ENCODE measurements at regions not wholly inside any gene's neighbourhood (a gene's known extent, or its start where the extent isn't known, plus 50 kb on each side); places are given as distances from the start of the nearest gene placed in this dataset.
"Not testable (repeated sequence)": the region's sequence is repeated elsewhere in the genome, so short reads cannot be mapped to it uniquely, and the experiment has no call there.

GRCh38 chrX:1052021-1052420, 160.4 kb downstream of the CRLF2 start:
- POLR2A ChIA-PET, result no interaction called here
- CTCF ChIA-PET, result no interaction called here
- Histone ChIP-seq H3K36me3 (ENCODE audit: control insufficient read depth in 2 of 2, extremely low read depth in 1 of 2, insufficient read depth in 1 of 2, low read length in 1 of 2) (no peaks in the 10 kb centered on the region), H3K9me3 (peaks cover 10% of the 10 kb centered on the region), H3K4me3 (ENCODE audit: control insufficient read depth in 1 of 2, extremely low read depth in 1 of 2, low read length in 1 of 2) (no peak overlapping the region), H3K27ac (ENCODE audit: low read length) (no peak overlapping the region), H3K4me1 (ENCODE audit: control insufficient read depth in 1 of 2, extremely low read depth in 1 of 2, insufficient read depth in 2 of 2, low read length in 2 of 2) (no peaks in the 10 kb centered on the region), H3K27me3 (replicated peaks in 1 of 2; ENCODE audit: control insufficient read depth in 2 of 2, extremely low read depth in 1 of 2, insufficient read depth in 2 of 2, low read length in 1 of 2) (no peaks in the 10 kb centered on the region)
- H3K36me3 Mint-ChIP-seq, result no peaks in the 10 kb centered on the region
- no peak overlapping the region for H3K27ac Mint-ChIP-seq
- H3K27me3 Mint-ChIP-seq, result peaks cover 0 to 1% of the 10 kb centered on the region in 2 donors
- DNase-seq (no peak), ATAC-seq (replicated peaks in 1 of 4) (no peak)
- no peak overlapping the region for H3K4me3 Mint-ChIP-seq
- WGBS (ENCODE audit: insufficient coverage), result 88% methylated on average over 3 of the region's 3 CpGs
- no peaks in the 10 kb centered on the region for H3K4me1 Mint-ChIP-seq
- H3K9me3 Mint-ChIP-seq, result peaks cover 11 to 33% (median 26%) of the 10 kb centered on the region in 3 donors

GRCh38 chrX:1051421-1051820, 161.0 kb downstream of the CRLF2 start:
- ATAC-seq (replicated peaks in 1 of 4), result no peak
- H3K4me3 ChIP-seq (ENCODE audit: control insufficient read depth in 1 of 2, extremely low read depth in 1 of 2, low read length in 1 of 2), result no peak overlapping the region
- Mint-ChIP-seq H3K4me1 (no peaks in the 10 kb centered on the region), H3K9me3 (peaks cover 11 to 33% (median 26%) of the 10 kb centered on the region in 3 donors), H3K27ac (no peak overlapping the region), H3K36me3 (no peaks in the 10 kb centered on the region), H3K27me3 (peaks cover 0 to 1% of the 10 kb centered on the region in 2 donors), H3K4me3 (no peak overlapping the region)
- WGBS (ENCODE audit: insufficient coverage), result no CpG with 5 or more reads among the region's 1 CpG
- no peaks in the 10 kb centered on the region for H3K4me1 ChIP-seq (ENCODE audit: control insufficient read depth in 1 of 2, extremely low read depth in 1 of 2, insufficient read depth in 2 of 2, low read length in 2 of 2)
- POLR2A ChIA-PET, result no interaction called here
- H3K9me3 ChIP-seq, result peaks cover 10% of the 10 kb centered on the region
- no peak for DNase-seq
- no peaks in the 10 kb centered on the region for H3K27me3 ChIP-seq (replicated peaks in 1 of 2; ENCODE audit: control insufficient read depth in 2 of 2, extremely low read depth in 1 of 2, insufficient read depth in 2 of 2, low read length in 1 of 2)
- no peak overlapping the region for H3K27ac ChIP-seq (ENCODE audit: low read length)
- H3K36me3 ChIP-seq (ENCODE audit: control insufficient read depth in 2 of 2, extremely low read depth in 1 of 2, insufficient read depth in 1 of 2, low read length in 1 of 2), result no peaks in the 10 kb centered on the region
- CTCF ChIA-PET, result no interaction called here

- no peak overlapping the region for H3K27ac ChIP-seq (ENCODE audit: low read length)
- Mint-ChIP-seq H3K9me3 (peaks cover 3 to 22% (median 18%) of the 10 kb centered on the region in 3 donors), H3K27ac (no peak overlapping the region), H3K27me3 (peaks cover 0 to 1% of the 10 kb centered on the region in 2 donors), H3K4me3 (no peak overlapping the region), H3K4me1 (no peaks in the 10 kb centered on the region), H3K36me3 (peaks cover 3% of the 10 kb centered on the region)
- ATAC-seq (replicated peaks in 1 of 4), result no peak
- H3K27me3 ChIP-seq (replicated peaks in 1 of 2; ENCODE audit: control insufficient read depth in 2 of 2, extremely low read depth in 1 of 2, insufficient read depth in 2 of 2, low read length in 1 of 2), result peaks cover 0 to 4% of the 10 kb centered on the region in 2 experiments
- no peaks in the 10 kb centered on the region for H3K36me3 ChIP-seq (ENCODE audit: control insufficient read depth in 2 of 2, extremely low read depth in 1 of 2, insufficient read depth in 1 of 2, low read length in 1 of 2)
- no peaks in the 10 kb centered on the region for H3K4me1 ChIP-seq (ENCODE audit: control insufficient read depth in 1 of 2, extremely low read depth in 1 of 2, insufficient read depth in 2 of 2, low read length in 2 of 2)
- H3K9me3 ChIP-seq, result peaks cover 4% of the 10 kb centered on the region
- no peak for DNase-seq
- CTCF ChIA-PET, result no interaction called here
- POLR2A ChIA-PET, result no interaction called here
- H3K4me3 ChIP-seq (ENCODE audit: control insufficient read depth in 1 of 2, extremely low read depth in 1 of 2, low read length in 1 of 2), result no peak overlapping the region
- WGBS (ENCODE audit: insufficient coverage), result 88% methylated on average over 2 of the region's 9 CpGs
Observed at GRCh38 chrX:1045680-1046314, 166.7 kb downstream of the CRLF2 start.

GRCh38 chrX:1041091-1041490, 171.4 kb downstream of the CRLF2 start:
- H3K27me3 Mint-ChIP-seq, result peaks cover 0 to 2% of the 10 kb centered on the region in 2 donors
- ChIA-PET CTCF (no interaction called here), POLR2A (no interaction called here)
- no peak overlapping the region for H3K4me3 ChIP-seq (ENCODE audit: control insufficient read depth in 1 of 2, extremely low read depth in 1 of 2, low read length in 1 of 2)
- peaks cover 4% of the 10 kb centered on the region for H3K9me3 ChIP-seq
- ATAC-seq (replicated peaks in 1 of 4), result no peak
- WGBS (ENCODE audit: insufficient coverage), result 82% methylated on average over 2 of the region's 11 CpGs
- no peak overlapping the region for H3K4me3 Mint-ChIP-seq
- H3K4me1 ChIP-seq (ENCODE audit: control insufficient read depth in 1 of 2, extremely low read depth in 1 of 2, insufficient read depth in 2 of 2, low read length in 2 of 2), result no peaks in the 10 kb centered on the region
- no peaks in the 10 kb centered on the region for H3K4me1 Mint-ChIP-seq
- H3K36me3 ChIP-seq (ENCODE audit: control insufficient read depth in 2 of 2, extremely low read depth in 1 of 2, insufficient read depth in 1 of 2, low read length in 1 of 2), result no peaks in the 10 kb centered on the region
- peaks cover 3% of the 10 kb centered on the region for H3K36me3 Mint-ChIP-seq
- H3K9me3 Mint-ChIP-seq, result peaks cover 5 to 20% (median 19%) of the 10 kb centered on the region in 3 donors
- H3K27ac Mint-ChIP-seq, result no peak overlapping the region
- H3K27ac ChIP-seq (ENCODE audit: low read length), result no peak overlapping the region
- peaks cover 0 to 4% of the 10 kb centered on the region in 2 experiments for H3K27me3 ChIP-seq (replicated peaks in 1 of 2; ENCODE audit: control insufficient read depth in 2 of 2, extremely low read depth in 1 of 2, insufficient read depth in 2 of 2, low read length in 1 of 2)
- DNase-seq, result no peak

- H3K27ac ChIP-seq (ENCODE audit: low read length); CTCF ChIA-PET; H3K4me3 ChIP-seq (ENCODE audit: control insufficient read depth in 1 of 2, extremely low read depth in 1 of 2, low read length in 1 of 2); H3K36me3 Mint-ChIP-seq; H3K27me3 Mint-ChIP-seq; DNase-seq; H3K9me3 ChIP-seq; H3K4me3 Mint-ChIP-seq; H3K4me1 ChIP-seq (ENCODE audit: control insufficient read depth in 1 of 2, extremely low read depth in 1 of 2, insufficient read depth in 2 of 2, low read length in 2 of 2); H3K4me1 Mint-ChIP-seq; POLR2A ChIA-PET; H3K27ac Mint-ChIP-seq; H3K36me3 ChIP-seq (ENCODE audit: control insufficient read depth in 2 of 2, extremely low read depth in 1 of 2, insufficient read depth in 1 of 2, low read length in 1 of 2); H3K27me3 ChIP-seq (replicated peaks in 1 of 2; ENCODE audit: control insufficient read depth in 2 of 2, extremely low read depth in 1 of 2, insufficient read depth in 2 of 2, low read length in 1 of 2); ATAC-seq (replicated peaks in 1 of 4): not testable (repeated sequence)
- peaks cover 6 to 11% (median 6%) of the 10 kb centered on the region in 3 donors for H3K9me3 Mint-ChIP-seq
- 89% methylated on average over 9 of the region's 14 CpGs for whole genome bisulfite sequencing (ENCODE audit: insufficient coverage)
Observed at GRCh38 chrX:1035931-1036330, 176.5 kb downstream of the CRLF2 start.

GRCh38 chrX:1035206-1035605, 177.2 kb downstream of the CRLF2 start:
- Mint-ChIP-seq H3K9me3 (peaks cover 6 to 11% (median 6%) of the 10 kb centered on the region in 3 donors), H3K4me1 (no peaks in the 10 kb centered on the region), H3K27ac (no peak overlapping the region), H3K4me3 (no peak overlapping the region), H3K36me3 (no peaks in the 10 kb centered on the region), H3K27me3 (peaks cover 0 to 2% of the 10 kb centered on the region in 2 donors)
- Histone ChIP-seq H3K36me3 (ENCODE audit: control insufficient read depth in 2 of 2, extremely low read depth in 1 of 2, insufficient read depth in 1 of 2, low read length in 1 of 2) (no peaks in the 10 kb centered on the region), H3K27me3 (replicated peaks in 1 of 2; ENCODE audit: control insufficient read depth in 2 of 2, extremely low read depth in 1 of 2, insufficient read depth in 2 of 2, low read length in 1 of 2) (peaks cover 0 to 3% of the 10 kb centered on the region in 2 experiments), H3K4me1 (ENCODE audit: control insufficient read depth in 1 of 2, extremely low read depth in 1 of 2, insufficient read depth in 2 of 2, low read length in 2 of 2) (no peaks in the 10 kb centered on the region), H3K4me3 (ENCODE audit: control insufficient read depth in 1 of 2, extremely low read depth in 1 of 2, low read length in 1 of 2) (no peak overlapping the region), H3K27ac (ENCODE audit: low read length) (no peak overlapping the region), H3K9me3 (no peaks in the 10 kb centered on the region)
- POLR2A ChIA-PET, result no interaction called here
- ATAC-seq (replicated peaks in 1 of 4) (no peak), DNase-seq (no peak)
- 85% methylated on average over 13 of the region's 19 CpGs for WGBS (ENCODE audit: insufficient coverage)
- CTCF ChIA-PET, result no interaction called here

GRCh38 chrX:1034717-1035116, 177.7 kb downstream of the CRLF2 start:
- Histone ChIP-seq H3K27me3 (replicated peaks in 1 of 2; ENCODE audit: control insufficient read depth in 2 of 2, extremely low read depth in 1 of 2, insufficient read depth in 2 of 2, low read length in 1 of 2) (peaks cover 0 to 3% of the 10 kb centered on the region in 2 experiments), H3K27ac (ENCODE audit: low read length) (no peak overlapping the region), H3K4me1 (ENCODE audit: control insufficient read depth in 1 of 2, extremely low read depth in 1 of 2, insufficient read depth in 2 of 2, low read length in 2 of 2) (no peaks in the 10 kb centered on the region), H3K9me3 (no peaks in the 10 kb centered on the region), H3K36me3 (ENCODE audit: control insufficient read depth in 2 of 2, extremely low read depth in 1 of 2, insufficient read depth in 1 of 2, low read length in 1 of 2) (no peaks in the 10 kb centered on the region), H3K4me3 (ENCODE audit: control insufficient read depth in 1 of 2, extremely low read depth in 1 of 2, low read length in 1 of 2) (no peak overlapping the region)
- peaks cover 4 to 6% (median 6%) of the 10 kb centered on the region in 3 donors for H3K9me3 Mint-ChIP-seq
- CTCF ChIA-PET, result no interaction called here
- DNase-seq (no peak), ATAC-seq (replicated peaks in 1 of 4) (no peak)
- peaks cover 0 to 2% of the 10 kb centered on the region in 2 donors for H3K27me3 Mint-ChIP-seq
- H3K36me3 Mint-ChIP-seq, result no peaks in the 10 kb centered on the region
- H3K4me3 Mint-ChIP-seq, result no peak overlapping the region
- 88% methylated on average over 7 of the region's 17 CpGs for WGBS (ENCODE audit: insufficient coverage)
- no peak overlapping the region for H3K27ac Mint-ChIP-seq
- POLR2A ChIA-PET, result no interaction called here
- no peaks in the 10 kb centered on the region for H3K4me1 Mint-ChIP-seq
